H1 (cell line): ENCODE measurements at regions not wholly inside any gene's neighbourhood (a gene's known extent, or its start where the extent isn't known, plus 50 kb on each side); places are given as distances from the start of the nearest gene placed in this dataset.

Source experiments
- CTCF ChIA-PET: fragments of 300-600 bp; sonication (Branson Sonifier 250); formaldehyde crosslinking; loops from one replicate; lab custom pipeline; 2021; ENCODE audit not compliant: partially characterized antibody; lab: Charles Lee
- POLR2A ChIA-PET: fragments of 300-600 bp; sonication (Branson Sonifier 250); formaldehyde crosslinking; loops from one replicate; lab custom pipeline; 2021; ENCODE audit warnings: inconsistent platforms; ENCODE audit not compliant: partially characterized antibody; lab: Charles Lee
- DNase-seq, 2 experiments: peaks; one replicate each; pipeline versions ENCODE4 v3.0.0 to v3.0.0-alpha.2; 2010 to 2022; ENCODE audit warnings: low spot score in 2 of 2, low read depth in 1 of 2, mixed read lengths in 1 of 2
- FAIRE-seq: peaks from 2 replicates; lab custom pipeline; 2011; peaks lifted over from hg19 to GRCh38; lab: Jason Lieb, UNC
- H2AFZ ChIP-seq: 2 replicates; pipeline ENCODE4 v1.8.1; 2012; ENCODE audit warnings: low read length, inconsistent platforms
- H2AK5ac ChIP-seq: 2 replicates; pipeline ENCODE4 v1.6.1; 2013; ENCODE audit warnings: low read depth, low read length
- H2BK120ac ChIP-seq: replicated peaks from 2 replicates; pipeline ENCODE3; 2013; ENCODE audit warnings: low read depth, low read length, inconsistent platforms
- H2BK12ac ChIP-seq: 2 replicates; pipeline ENCODE4 v1.6.1; 2013; ENCODE audit warnings: low read depth, low read length
- H2BK15ac ChIP-seq: 2 replicates; pipeline ENCODE4 v1.6.1; 2013; ENCODE audit warnings: low read length
- H2BK20ac ChIP-seq: 2 replicates; pipeline ENCODE4 v1.6.1; 2013; ENCODE audit warnings: low read length
- H2BK5ac ChIP-seq: 2 replicates; pipeline ENCODE4 v1.6.1; 2013; ENCODE audit warnings: low read depth, low read length
- H3K14ac ChIP-seq: 2 replicates; pipeline ENCODE4 v1.6.1; 2013; ENCODE audit warnings: inconsistent platforms; ENCODE audit not compliant: insufficient read length
- H3K18ac ChIP-seq: 2 replicates; pipeline ENCODE4 v1.6.1; 2013; ENCODE audit warnings: low read length; ENCODE audit errors: extremely low read depth
- H3K23ac ChIP-seq: 2 replicates; pipeline ENCODE4 v1.6.1; 2013; ENCODE audit warnings: inconsistent platforms; ENCODE audit not compliant: insufficient read length
- H3K23me2 ChIP-seq: 2 replicates; pipeline ENCODE4 v1.6.1; 2013; ENCODE audit warnings: low read depth, low read length
- H3K27ac ChIP-seq: 2 replicates; pipeline ENCODE4 v1.6.1; 2011; ENCODE audit warnings: low read depth, low read length, inconsistent platforms
- H3K27me3 ChIP-seq, 4 experiments: replicated peaks in 1 of 4; 1 replicate in 1 of 4; 2 replicates in 3 of 4; pipeline versions ENCODE4 v1.6.1 to v1.8.1; 2011 to 2013; ENCODE audit warnings: low read length in 3 of 4, mild to moderate bottlenecking in 3 of 4, inconsistent platforms in 2 of 4, mixed read lengths in 2 of 4, moderate library complexity in 1 of 4; ENCODE audit not compliant: control insufficient read depth in 3 of 4, insufficient read depth in 3 of 4; ENCODE audit errors: extremely low read depth in 1 of 4
- H3K36me3 ChIP-seq, 4 experiments: 2 replicates each; pipeline versions ENCODE4 v1.6.1 to v1.8.1; 2011 to 2013; ENCODE audit warnings: mild to moderate bottlenecking in 4 of 4, low read length in 3 of 4, moderate library complexity in 2 of 4, control low read depth in 1 of 4, inconsistent platforms in 1 of 4; ENCODE audit not compliant: insufficient read depth in 4 of 4, control insufficient read depth in 2 of 4
- H3K4ac ChIP-seq: replicated peaks from 2 replicates; pipeline ENCODE3; 2013; ENCODE audit warnings: low read length, low read depth, mixed read lengths, inconsistent platforms; ENCODE audit not compliant: insufficient read length
- H3K4me1 ChIP-seq, 4 experiments: replicated peaks in 1 of 4; 1 replicate in 1 of 4; 2 replicates in 3 of 4; pipeline versions ENCODE4 v1.6.1 to v1.8.1; 2011 to 2013; ENCODE audit warnings: low read length in 3 of 4, inconsistent platforms in 2 of 4, mixed read lengths in 1 of 4; ENCODE audit not compliant: insufficient read depth in 4 of 4, control insufficient read depth in 3 of 4
- H3K4me2 ChIP-seq, 2 experiments: 2 replicates each; pipeline versions ENCODE4 v1.6.1 to v1.8.1; 2011 to 2013; ENCODE audit warnings: low read depth in 2 of 2, low read length in 2 of 2, control low read depth in 1 of 2, inconsistent platforms in 1 of 2, mild to moderate bottlenecking in 1 of 2; ENCODE audit not compliant: insufficient read depth in 1 of 2
- H3K4me3 ChIP-seq, 4 experiments: fragments of 200-600, 300-600 bp in 1 of 4; sonication (generic), shearing (Covaris generic), sonication (Bioruptor Twin) in 1 of 4; 2 replicates each; pipeline versions ENCODE4 v1.5.1 to v1.8.1; 2011 to 2016; ENCODE audit warnings: low read length in 4 of 4, low read depth in 3 of 4, control low read depth in 2 of 4, inconsistent platforms in 2 of 4, mild to moderate bottlenecking in 2 of 4, mixed read lengths in 1 of 4, moderate library complexity in 1 of 4; ENCODE audit not compliant: insufficient read depth in 2 of 4; ENCODE audit errors: extremely low read depth in 1 of 4
- H3K56ac ChIP-seq: replicated peaks from 2 replicates; pipeline ENCODE3; 2013; ENCODE audit warnings: low read depth, mild to moderate bottlenecking, mixed read lengths, low read length, inconsistent platforms; ENCODE audit not compliant: insufficient read length
- H3K79me1 ChIP-seq: 2 replicates; pipeline ENCODE4 v1.6.1; 2013; ENCODE audit warnings: low read depth, low read length, control low read depth
- H3K79me2 ChIP-seq, 2 experiments: 2 replicates each; pipeline versions ENCODE4 v1.6.1 to v1.8.1; 2012 to 2013; ENCODE audit warnings: low read length in 2 of 2, mild to moderate bottlenecking in 2 of 2, inconsistent platforms in 1 of 2; ENCODE audit not compliant: insufficient read depth in 2 of 2, control insufficient read depth in 1 of 2
- H3K9ac ChIP-seq, 4 experiments: replicated peaks in 1 of 4; 1 replicate in 1 of 4; 2 replicates in 3 of 4; pipeline versions ENCODE4 v1.6.1 to v1.8.1; 2011 to 2013; ENCODE audit warnings: low read depth in 3 of 4, low read length in 3 of 4, control low read depth in 2 of 4, mild to moderate bottlenecking in 2 of 4, moderate library complexity in 2 of 4, inconsistent platforms in 1 of 4; ENCODE audit errors: extremely low read depth in 1 of 4
- H3K9me3 ChIP-seq, 2 experiments: 2 replicates each; pipeline versions ENCODE4 v1.6.1 to v1.8.1; 2012 to 2013; ENCODE audit warnings: mild to moderate bottlenecking in 2 of 2, moderate library complexity in 2 of 2, control low read depth in 1 of 2, inconsistent platforms in 1 of 2, low read depth in 1 of 2, low read length in 1 of 2, mixed read lengths in 1 of 2; ENCODE audit not compliant: insufficient read depth in 2 of 2
- H4K20me1 ChIP-seq, 2 experiments: replicated peaks in 1 of 2; 2 replicates each; pipeline versions ENCODE3 to v1.8.1; 2011 to 2013; ENCODE audit warnings: inconsistent platforms in 2 of 2, low read length in 2 of 2, mild to moderate bottlenecking in 1 of 2; ENCODE audit not compliant: insufficient read depth in 2 of 2, control insufficient read depth in 1 of 2
- H4K5ac ChIP-seq: 2 replicates; pipeline ENCODE4 v1.6.1; 2013; ENCODE audit warnings: low read length, low read depth, mixed read lengths, inconsistent platforms; ENCODE audit not compliant: insufficient read length
- H4K8ac ChIP-seq: 2 replicates; pipeline ENCODE4 v1.8.0; 2013; ENCODE audit warnings: mild to moderate bottlenecking, moderate library complexity, low read length, inconsistent platforms; ENCODE audit not compliant: insufficient read depth; ENCODE audit errors: extremely low read depth
- H4K91ac ChIP-seq: replicated peaks from 2 replicates; pipeline ENCODE3; 2013; ENCODE audit warnings: low read length, mixed read lengths, inconsistent platforms; ENCODE audit not compliant: insufficient read length
- FOSL1 ChIP-seq: IDR thresholded peaks from 2 replicates; pipeline ENCODE4 v1.6.1; 2011; ENCODE audit warnings: mild to moderate bottlenecking, low read depth, low read length, moderate library complexity; ENCODE audit not compliant: insufficient read depth

GRCh38 chr18:77199707-77200106, 49.9 kb upstream of the GALR1 start:
- H4K5ac ChIP-seq = no peak overlapping the region
- H2BK15ac ChIP-seq = no peak overlapping the region
- no peak overlapping the region for H4K91ac ChIP-seq
- no peaks in the 10 kb centered on the region for H4K20me1 ChIP-seq
- ChIA-PET POLR2A (no interaction called here), CTCF (interaction anchor here (1.1 to 6.2 kb wide), 3 partner anchors 11 to 451 kb away, joined by 3 to 45 read pairs (median 4); no protein-coding TSS in a partner anchor)
- no peaks in the 10 kb centered on the region for H3K79me2 ChIP-seq
- no peak for FAIRE-seq
- TF ChIP-seq FOSL1 = no peak
- no peak overlapping the region for H2BK20ac ChIP-seq
- no peak overlapping the region for H2AFZ ChIP-seq
- no peaks in the 10 kb centered on the region for H3K36me3 ChIP-seq
- H4K8ac ChIP-seq = no peak overlapping the region
- no peak overlapping the region for H2BK5ac ChIP-seq
- H3K23ac ChIP-seq = no peak overlapping the region
- no peaks in the 10 kb centered on the region for H3K27me3 ChIP-seq
- no peak overlapping the region for H2AK5ac ChIP-seq
- no peak overlapping the region for H2BK120ac ChIP-seq
- H3K9me3 ChIP-seq = no peaks in the 10 kb centered on the region
- H3K27ac ChIP-seq = no peak overlapping the region
- no peak overlapping the region for H3K4ac ChIP-seq
- H3K18ac ChIP-seq = no peak overlapping the region
- no peak overlapping the region for H3K14ac ChIP-seq
- no peaks in the 10 kb centered on the region for H3K4me1 ChIP-seq
- no peak overlapping the region for H3K4me3 ChIP-seq
- H3K56ac ChIP-seq = no peak overlapping the region
- no peak for DNase-seq
- H3K79me1 ChIP-seq = no peaks in the 10 kb centered on the region
- H3K4me2 ChIP-seq = no peak overlapping the region
- H3K23me2 ChIP-seq = no peaks in the 10 kb centered on the region
- H2BK12ac ChIP-seq = no peak overlapping the region
- H3K9ac ChIP-seq = no peak overlapping the region
